GM19238 (cell line): ENCODE measurements at regions not wholly inside any gene's neighbourhood (a gene's known extent, or its start where the extent isn't known, plus 50 kb on each side); places are given as distances from the start of the nearest gene placed in this dataset.
"Not testable (repeated sequence)": the region's sequence is repeated elsewhere in the genome, so short reads cannot be mapped to it uniquely, and the experiment has no call there.

Experiments
- DNase-seq: peaks from one replicate; pipeline ENCODE4 v3.0.0; 2011; ENCODE audit warnings: low spot score; ENCODE audit not compliant: insufficient read length

DNA sequence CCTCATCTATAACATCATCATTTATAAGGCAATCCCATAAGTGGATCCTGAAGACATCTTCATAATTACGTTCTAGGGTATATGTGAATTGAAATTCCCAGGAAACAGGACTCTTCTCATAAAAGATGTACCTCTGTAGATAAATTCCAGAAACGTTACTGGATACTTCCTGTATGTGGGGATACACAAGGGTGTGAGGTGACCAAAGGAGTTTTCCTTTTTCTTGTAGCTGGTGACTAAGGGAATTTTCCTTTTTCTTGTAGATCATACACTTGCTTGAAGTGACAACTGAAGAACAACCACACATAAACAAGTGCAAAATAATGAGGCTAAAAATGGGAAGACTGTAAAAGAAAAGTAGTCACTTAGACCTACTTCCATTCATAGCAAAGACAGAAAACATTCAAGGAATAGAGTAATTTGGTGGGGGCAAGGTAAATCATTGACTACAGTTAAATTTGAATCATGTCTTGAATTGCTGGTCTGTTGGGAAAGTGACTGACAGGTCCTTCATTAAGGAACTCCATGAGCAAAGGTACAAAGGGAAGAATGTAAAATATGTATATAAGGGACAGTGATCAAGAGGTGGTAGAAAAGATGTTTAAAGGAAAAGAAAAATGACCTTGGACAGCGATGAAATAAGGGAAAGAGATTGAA lies 53.2 kb upstream of the UBE2E3 start:
- DNase-seq: no peak

DNA sequence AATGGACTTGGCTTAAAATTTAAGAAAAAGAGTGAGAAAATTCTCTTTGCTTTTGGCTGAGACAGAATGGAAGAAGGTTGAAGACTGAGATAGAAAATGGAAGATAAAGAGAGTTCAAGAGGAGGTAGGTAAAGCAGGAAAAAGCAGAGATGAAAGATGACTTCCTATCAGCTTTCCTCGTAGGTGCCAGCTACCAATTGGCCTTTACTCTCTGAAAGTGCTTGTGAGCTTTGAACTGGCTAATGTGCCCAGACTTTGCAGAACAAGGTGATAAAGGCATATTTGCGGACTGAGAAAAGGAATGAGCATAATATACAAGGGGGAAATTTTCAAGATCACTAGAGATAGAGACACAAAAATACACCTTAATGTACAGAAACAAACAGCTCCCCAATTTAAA lies 54.7 kb upstream of the UBE2E3 start:
- DNase-seq: no peak

- no peak for DNase-seq
Measured at GRCh38 chr2:180924063-180924462, 56.3 kb upstream of the UBE2E3 start.

- no peak for DNase-seq
Measured at GRCh38 chr2:180910831-180911665, 69.4 kb upstream of the UBE2E3 start.

DNA sequence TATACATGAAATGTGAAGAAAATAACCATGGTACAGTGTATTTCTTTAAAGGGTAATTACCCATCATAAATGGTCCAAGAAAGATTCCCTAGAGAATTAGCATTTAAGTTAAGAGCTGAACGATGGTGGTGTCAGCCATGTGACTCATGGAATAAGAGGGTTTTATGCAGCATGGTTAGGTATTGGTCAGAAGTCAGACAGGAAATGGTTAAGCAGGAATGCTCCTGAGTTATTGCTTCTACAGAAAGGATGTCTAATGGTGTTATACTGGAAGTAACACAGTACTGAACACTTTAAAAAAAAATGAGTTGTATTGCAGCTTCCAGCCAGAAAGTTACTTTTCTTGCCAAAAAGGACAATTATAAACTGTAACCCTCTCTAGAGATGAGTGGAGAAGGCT lies 72.7 kb upstream of the UBE2E3 start:
- DNase-seq: no peak

GRCh38 chr2:180905461-180905860 lies 74.9 kb upstream of the UBE2E3 start:
- DNase-seq: no peak

DNA sequence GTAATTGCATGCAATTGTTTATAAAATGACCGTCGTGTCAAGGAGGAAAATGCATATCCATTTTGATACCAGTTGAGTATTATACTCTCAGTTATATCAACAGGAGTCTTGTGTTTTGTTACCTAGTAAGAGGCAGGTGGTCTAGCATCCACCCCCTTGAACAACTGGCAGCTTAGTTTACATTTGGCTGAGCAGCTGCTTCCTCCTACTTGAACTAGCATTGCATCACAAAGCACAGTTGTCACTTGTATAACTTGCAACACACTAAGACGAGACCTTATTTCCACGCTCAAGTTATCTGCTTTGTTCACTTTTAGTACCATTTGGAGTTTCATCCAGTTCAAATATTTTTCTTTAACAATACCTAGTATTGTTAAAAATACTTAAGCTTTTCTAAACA lies 75.4 kb upstream of the UBE2E3 start:
- no peak for DNase-seq

- DNase-seq: no peak
Measured at GRCh38 chr2:180901331-180901730, 79.1 kb upstream of the UBE2E3 start.

GRCh38 chr2:180893752-180894151 lies 86.7 kb upstream of the UBE2E3 start:
- no peak for DNase-seq

DNA sequence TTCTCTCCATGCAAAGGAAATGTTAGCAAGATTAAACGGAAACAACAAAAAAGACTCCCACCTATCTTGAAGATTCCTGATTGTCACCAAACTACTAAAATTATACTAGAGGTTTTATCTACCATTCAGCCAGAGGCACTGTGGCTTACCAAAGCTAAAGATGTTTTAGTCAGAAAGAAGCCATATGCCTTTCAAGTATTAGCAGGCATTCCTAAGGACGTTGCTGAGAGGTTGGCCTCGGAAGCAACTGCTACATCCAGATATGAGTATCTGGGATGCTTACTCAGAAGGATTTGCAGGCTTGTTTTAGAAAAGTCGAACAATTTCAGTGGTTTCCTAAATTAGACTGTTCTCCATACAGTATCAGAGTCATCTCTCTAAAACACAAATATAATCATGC lies 88.3 kb upstream of the UBE2E3 start:
- no peak for DNase-seq

DNA sequence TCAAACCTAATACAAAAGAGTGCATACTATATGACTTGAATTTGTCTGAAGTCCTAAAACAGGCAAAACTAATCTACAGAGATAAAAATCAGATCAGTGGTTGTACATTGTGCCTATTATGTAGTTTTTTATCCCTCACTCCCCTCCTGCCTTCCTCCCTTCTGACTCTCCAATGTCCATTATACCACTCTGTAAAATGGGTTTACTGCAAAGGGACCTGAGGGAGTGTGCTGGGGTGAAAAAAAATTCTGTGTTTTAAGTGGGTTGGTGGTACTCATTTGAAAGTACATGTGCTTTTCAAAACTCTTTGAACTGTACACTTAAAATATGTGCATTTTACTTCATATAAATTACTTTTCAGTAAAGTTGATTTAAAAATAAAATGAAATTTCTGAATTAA lies 89.0 kb upstream of the UBE2E3 start:
- DNase-seq: no peak

DNA sequence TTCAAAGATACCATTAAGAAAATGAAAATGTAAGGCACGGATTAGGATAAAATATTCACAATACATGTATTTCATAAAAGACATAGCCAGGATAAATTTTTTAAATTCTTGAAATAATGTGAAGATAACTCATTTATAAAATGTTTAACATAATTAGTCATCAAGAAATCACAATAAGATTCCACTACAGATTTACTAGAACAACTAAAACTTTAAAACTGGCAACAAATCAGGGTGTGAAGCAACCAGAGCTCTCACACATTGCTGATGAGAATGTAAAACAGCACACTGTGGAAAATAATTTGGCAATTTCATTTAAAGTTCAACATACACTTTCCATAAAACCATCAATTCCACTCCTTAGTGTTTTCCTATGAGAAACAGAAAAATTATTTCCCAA lies 89.6 kb upstream of the UBE2E3 start:
- DNase-seq: no peak

- DNase-seq: no peak
Measured at GRCh38 chr2:180882959-180883358, 97.4 kb upstream of the UBE2E3 start.

GRCh38 chr2:180876506-180876905 lies 103.9 kb upstream of the UBE2E3 start:
- DNase-seq: no peak

DNA sequence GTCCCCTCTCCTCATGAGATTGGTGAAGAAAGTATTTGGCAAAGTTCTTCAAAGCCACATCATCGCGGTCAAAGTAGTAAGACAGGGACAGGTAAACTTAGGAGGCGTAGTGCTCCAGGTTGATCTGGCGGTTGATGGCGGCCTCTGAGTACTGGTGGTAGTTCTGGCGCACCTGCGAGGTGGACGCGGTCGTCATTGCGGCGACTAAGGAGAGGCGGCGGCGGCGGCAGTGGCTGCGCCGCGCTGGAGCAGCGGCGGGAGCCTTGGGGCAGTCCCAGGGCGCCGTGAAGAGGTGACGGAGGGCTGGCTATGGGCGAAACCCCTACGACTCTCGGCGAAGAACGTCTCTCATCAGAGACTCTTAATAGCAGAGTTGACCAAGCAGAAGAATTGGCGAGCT lies 107.2 kb upstream of the UBE2E3 start:
- DNase-seq: no peak

DNA sequence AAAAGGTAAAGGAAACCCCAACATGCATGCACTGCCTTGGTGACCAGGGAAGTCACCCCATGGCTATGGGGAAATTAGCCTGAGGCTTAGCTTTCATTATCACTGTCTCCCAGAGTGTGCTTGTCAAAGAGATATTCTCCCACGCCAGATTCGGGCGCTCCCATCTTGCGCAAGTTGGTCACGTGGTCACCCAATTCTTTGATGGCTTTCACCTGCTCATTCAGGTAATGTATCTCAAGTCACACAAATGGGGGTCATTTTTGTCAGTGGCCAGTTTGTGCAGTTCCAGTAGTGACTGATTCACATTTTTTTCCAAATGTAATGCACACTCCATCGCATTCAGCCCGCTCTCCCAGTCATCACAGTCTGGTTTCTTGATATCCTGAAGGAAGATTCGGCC lies 107.6 kb upstream of the UBE2E3 start:
- DNase-seq: not testable (repeated sequence)

DNA sequence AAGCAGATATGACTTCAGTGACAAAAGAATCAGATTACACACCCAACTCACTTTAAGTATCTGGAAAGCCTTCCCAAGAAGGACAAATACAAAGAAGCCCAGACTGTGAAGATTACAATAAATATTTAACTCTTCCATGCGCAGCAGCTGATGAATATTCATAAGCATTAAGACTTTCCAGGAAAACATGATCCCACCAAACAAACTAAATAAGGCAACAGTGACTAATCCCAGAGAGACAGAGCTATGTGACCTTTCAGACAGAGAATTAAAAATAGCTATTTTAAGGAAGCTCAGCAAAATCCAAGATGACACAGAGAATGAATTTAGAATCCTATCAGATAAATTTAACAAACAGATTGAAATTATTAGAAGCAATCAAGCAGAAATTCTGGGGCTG lies 108.2 kb upstream of the UBE2E3 start:
- DNase-seq: no peak

GRCh38 chr2:180871649-180872048 lies 108.8 kb upstream of the UBE2E3 start:
- DNase-seq: no peak

DNA sequence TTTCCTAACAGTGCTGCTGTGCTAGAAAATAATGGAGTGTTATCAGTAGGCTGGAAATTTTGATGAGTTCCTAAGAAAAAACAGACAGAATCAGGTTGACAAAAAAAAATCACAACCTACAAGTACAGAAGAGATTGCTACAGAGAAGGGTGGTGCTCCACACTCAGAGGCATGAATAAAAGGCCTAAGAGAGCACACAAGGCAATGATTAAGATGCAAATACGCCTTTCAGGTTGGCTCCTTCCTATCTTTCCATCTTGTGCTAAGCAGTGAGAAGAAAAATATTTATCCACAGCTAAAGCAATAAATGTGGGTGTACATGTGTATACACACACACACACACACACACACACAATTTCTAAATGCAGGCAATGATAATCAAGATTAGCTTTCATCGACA lies 130.6 kb upstream of the UBE2E3 start:
- no peak for DNase-seq

- no peak for DNase-seq
Measured at GRCh38 chr2:180848393-180848792, 132.0 kb upstream of the UBE2E3 start.

DNA sequence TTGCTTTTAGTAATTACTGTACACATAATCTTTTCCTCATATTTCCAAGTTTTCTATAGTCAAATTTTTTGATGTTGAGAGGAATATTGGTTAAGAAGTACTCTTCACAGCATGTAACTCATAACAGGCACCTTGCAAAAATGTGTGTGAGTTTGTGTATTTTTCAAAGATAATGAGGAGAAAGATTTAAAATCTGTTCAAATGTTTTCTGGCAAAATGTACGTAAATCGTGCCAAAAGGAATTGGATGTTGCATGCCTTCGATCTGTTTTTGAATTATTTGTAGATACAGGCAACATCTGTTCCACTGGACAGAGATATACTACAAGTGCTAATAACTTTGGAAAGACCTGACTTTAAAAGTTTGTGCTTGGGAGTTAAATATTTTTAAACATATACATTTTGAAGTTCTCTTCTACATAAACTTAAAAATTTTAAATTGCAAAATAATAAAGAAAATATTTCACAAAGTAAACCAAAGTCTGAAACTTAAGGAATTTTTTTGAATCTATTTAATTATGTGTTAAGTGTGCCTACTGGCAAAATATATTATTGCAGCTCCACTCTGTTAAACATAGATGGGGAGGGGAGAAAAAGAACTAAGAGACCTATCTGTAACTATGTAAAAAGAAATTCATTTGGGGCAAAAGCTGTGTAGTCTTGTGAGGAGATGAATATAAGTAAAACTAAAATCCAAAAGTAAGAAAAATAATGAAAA lies 133.5 kb upstream of the UBE2E3 start:
- no peak for DNase-seq

- DNase-seq: no peak
Measured at GRCh38 chr2:180842461-180842860, 137.9 kb upstream of the UBE2E3 start.
